ENCODE measurements at regions not wholly inside any gene's neighbourhood (a gene's known extent, or its start where the extent isn't known, plus 50 kb on each side); places are given as distances from the start of the nearest gene placed in this dataset.

- no peak for TF ChIP-seq CTCF (IDR thresholded peaks at IDR 0.05)
- no peaks in the 10 kb centered on the region for H3K9me3 ChIP-seq
- no peak overlapping the region for H3K27ac ChIP-seq
- no peak overlapping the region for H3K4me3 ChIP-seq
- H3K36me3 ChIP-seq: no peaks in the 10 kb centered on the region
- no peak for DNase-seq (ENCODE audit: low spot score)
- H3K27me3 ChIP-seq (replicated peaks; ENCODE audit: insufficient read depth): no peaks in the 10 kb centered on the region
- no peak for ATAC-seq (ENCODE audit: insufficient number of reproducible peaks, low FRiP score, low read depth)
- peaks cover 9 to 16% of the 10 kb centered on the region in 2 donors for H3K4me1 ChIP-seq (ENCODE audit: control insufficient read depth in 1 of 2, low read depth in 2 of 2)
These were observed 445.5 kb upstream of the ID2 start for GRCh38 chr2:8236391-8236790.

- H3K4me3 ChIP-seq: peak overlapping the region; percentile 28
- H3K9me3 ChIP-seq: no peaks in the 10 kb centered on the region
- H3K27me3 ChIP-seq (replicated peaks; ENCODE audit: insufficient read depth): no peaks in the 10 kb centered on the region
- no peak overlapping the region for H3K27ac ChIP-seq
- ATAC-seq (ENCODE audit: insufficient number of reproducible peaks, low FRiP score, low read depth) (no peak), DNase-seq (ENCODE audit: low spot score) (no peak)
- H3K36me3 ChIP-seq: no peaks in the 10 kb centered on the region
- TF ChIP-seq CTCF (IDR thresholded peaks at IDR 0.05): no peak
- H3K4me1 ChIP-seq (ENCODE audit: control insufficient read depth in 1 of 2, low read depth in 2 of 2): peaks cover 9 to 16% of the 10 kb centered on the region in 2 donors
These were observed 443.2 kb upstream of the ID2 start for GRCh38 chr2:8238521-8239230.

GRCh38 chr2:8239531-8240088 is 442.2 kb upstream of the ID2 start:
- DNase-seq (ENCODE audit: low spot score): no peak
- peaks cover 9 to 16% of the 10 kb centered on the region in 2 donors for H3K4me1 ChIP-seq (ENCODE audit: control insufficient read depth in 1 of 2, low read depth in 2 of 2)
- no peaks in the 10 kb centered on the region for H3K27me3 ChIP-seq (replicated peaks; ENCODE audit: insufficient read depth)
- H3K27ac ChIP-seq: no peak overlapping the region
- no peaks in the 10 kb centered on the region for H3K9me3 ChIP-seq
- no peak overlapping the region for H3K4me3 ChIP-seq
- H3K36me3 ChIP-seq: no peaks in the 10 kb centered on the region
- ATAC-seq (ENCODE audit: insufficient number of reproducible peaks, low FRiP score, low read depth): no peak
- TF ChIP-seq CTCF (IDR thresholded peaks at IDR 0.05): no peak

GRCh38 chr2:8241317-8241716 is 440.5 kb upstream of the ID2 start:
- Histone ChIP-seq H3K9me3 (no peaks in the 10 kb centered on the region), H3K36me3 (no peaks in the 10 kb centered on the region), H3K27me3 (replicated peaks; ENCODE audit: insufficient read depth) (no peaks in the 10 kb centered on the region), H3K27ac (no peak overlapping the region), H3K4me3 (no peak overlapping the region), H3K4me1 (ENCODE audit: control insufficient read depth in 1 of 2, low read depth in 2 of 2) (peaks cover 9 to 19% of the 10 kb centered on the region in 2 donors)
- ATAC-seq (ENCODE audit: insufficient number of reproducible peaks, low FRiP score, low read depth): no peak
- no peak for DNase-seq (ENCODE audit: low spot score)
- no peak for TF ChIP-seq CTCF (IDR thresholded peaks at IDR 0.05)

- H3K4me3 ChIP-seq: no peak overlapping the region
- no peak for ATAC-seq (ENCODE audit: insufficient number of reproducible peaks, low FRiP score, low read depth)
- DNase-seq (ENCODE audit: low spot score): no peak
- no peaks in the 10 kb centered on the region for H3K9me3 ChIP-seq
- peaks cover 17 to 31% of the 10 kb centered on the region in 2 donors for H3K4me1 ChIP-seq (ENCODE audit: control insufficient read depth in 1 of 2, low read depth in 2 of 2)
- H3K36me3 ChIP-seq: no peaks in the 10 kb centered on the region
- TF ChIP-seq CTCF (IDR thresholded peaks at IDR 0.05): no peak
- no peak overlapping the region for H3K27ac ChIP-seq
- H3K27me3 ChIP-seq (replicated peaks; ENCODE audit: insufficient read depth): no peaks in the 10 kb centered on the region
These were observed 439.1 kb upstream of the ID2 start for GRCh38 chr2:8242739-8243138.

Data from thoracic aorta (tissue), 2 donors.